ENCODE measurements at regions not wholly inside any gene's neighbourhood (a gene's known extent, or its start where the extent isn't known, plus 50 kb on each side); places are given as distances from the start of the nearest gene placed in this dataset.

- DNase-seq: no peak
Measured at GRCh38 chr2:105617631-105618350, 126.9 kb upstream of the NCK2 start.

- no peak for DNase-seq
Measured at GRCh38 chr2:105615305-105615704, 129.4 kb upstream of the NCK2 start.

GRCh38 chr2:105611811-105612424, 132.8 kb upstream of the NCK2 start:
- DNase-seq: no peak

GRCh38 chr2:105611333-105611637, 133.4 kb upstream of the NCK2 start:
- no peak for DNase-seq

GRCh38 chr2:105610576-105611332, 134.0 kb upstream of the NCK2 start:
- DNase-seq: no peak

- DNase-seq: no peak
Measured at GRCh38 chr2:105609746-105610402, 134.8 kb upstream of the NCK2 start.

- DNase-seq: no peak
Measured at GRCh38 chr2:105607920-105608504, 136.7 kb upstream of the NCK2 start.

- DNase-seq: no peak
Measured at GRCh38 chr2:105606081-105606480, 138.6 kb upstream of the NCK2 start.

GRCh38 chr2:105604938-105605337, 139.8 kb upstream of the NCK2 start:
- no peak for DNase-seq

GRCh38 chr2:105600949-105601794, 143.5 kb upstream of the NCK2 start:
- no peak for DNase-seq

GRCh38 chr2:105600602-105600948, 144.1 kb upstream of the NCK2 start:
- DNase-seq: no peak

GRCh38 chr2:105600037-105600442, 144.7 kb upstream of the NCK2 start:
- no peak for DNase-seq

GRCh38 chr2:105598829-105599698, 145.6 kb upstream of the NCK2 start:
- DNase-seq: no peak

- no peak for DNase-seq
Measured at GRCh38 chr2:105597806-105598803, 146.6 kb upstream of the NCK2 start.

GRCh38 chr2:105597011-105597805, 147.5 kb upstream of the NCK2 start:
- DNase-seq: no peak

GRCh38 chr2:105596411-105596921, 148.2 kb upstream of the NCK2 start:
- no peak for DNase-seq

- no peak for DNase-seq
Measured at GRCh38 chr2:105595536-105595935, 149.2 kb upstream of the NCK2 start.

GRCh38 chr2:105593221-105593967, 151.3 kb upstream of the NCK2 start:
- DNase-seq: no peak

Data from DMS 273 treated with DMSO at 0.1 percent for 48 hours (cell line).